ENCODE measurements at regions not wholly inside any gene's neighbourhood (a gene's known extent, or its start where the extent isn't known, plus 50 kb on each side); places are given as distances from the start of the nearest gene placed in this dataset.
"Not testable (repeated sequence)": the region's sequence is repeated elsewhere in the genome, so short reads cannot be mapped to it uniquely, and the experiment has no call there.

GRCh38 chr13:97875218-97875617 is 78.3 kb upstream of the IPO5 start:
- DNase-seq (ENCODE audit: low read depth), result no peak

DNA sequence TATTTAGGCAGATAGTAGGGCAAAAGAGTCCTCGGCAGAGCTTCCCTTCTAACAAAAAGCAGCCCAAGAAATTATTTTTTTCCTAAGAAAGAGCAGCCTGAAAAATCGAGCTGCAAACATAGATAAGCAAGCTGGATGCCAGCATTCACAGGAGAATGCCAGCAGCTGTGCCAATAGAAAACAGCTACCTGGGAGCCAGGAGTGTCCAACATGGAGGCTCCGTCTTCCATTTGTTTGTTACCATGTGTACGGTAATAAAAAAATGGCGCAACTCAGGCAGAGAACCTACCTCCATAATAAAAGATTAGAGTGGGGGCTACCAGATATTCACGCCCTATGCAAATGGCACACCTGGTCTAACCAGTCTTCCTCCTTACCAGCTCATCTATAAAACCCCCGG is 77.6 kb upstream of the IPO5 start:
- DNase-seq (ENCODE audit: low read depth), result no peak

- DNase-seq (ENCODE audit: low read depth), result peak; percentile 51
These were observed 74.8 kb upstream of the IPO5 start for GRCh38 chr13:97878431-97879375.

DNA sequence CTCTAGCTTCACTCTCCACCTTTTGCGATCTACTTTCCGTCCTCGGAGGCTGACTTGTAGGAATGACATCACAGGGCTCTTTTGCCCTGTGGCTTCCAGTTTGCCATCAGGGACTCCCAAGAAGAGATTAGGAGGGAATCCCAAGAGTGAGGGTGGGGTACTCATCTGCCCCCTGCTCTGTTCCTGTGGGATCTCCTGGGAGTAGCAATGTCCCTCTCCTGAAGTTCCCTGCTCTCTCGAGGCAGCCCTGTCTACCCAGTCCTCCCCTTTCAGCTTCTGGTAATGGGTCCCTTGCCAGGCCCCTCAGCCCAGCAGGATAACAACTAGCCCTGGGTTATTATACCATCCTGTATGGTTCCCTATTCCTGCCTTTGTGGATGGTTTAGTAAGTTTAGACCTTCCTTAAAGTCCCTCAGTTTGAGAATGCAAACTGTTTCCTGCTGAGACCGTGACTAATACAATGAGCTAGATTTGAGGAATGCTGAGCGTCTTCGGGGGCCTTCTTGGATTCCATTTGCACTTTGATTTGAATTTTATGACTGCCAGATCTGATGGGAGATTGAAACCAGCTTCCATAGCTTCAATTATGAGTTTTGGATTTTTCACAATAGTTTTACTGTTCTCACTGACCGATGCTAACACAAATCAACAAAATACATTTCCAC is 73.7 kb upstream of the IPO5 start:
- DNase-seq (ENCODE audit: low read depth), result peak; percentile 79

DNA sequence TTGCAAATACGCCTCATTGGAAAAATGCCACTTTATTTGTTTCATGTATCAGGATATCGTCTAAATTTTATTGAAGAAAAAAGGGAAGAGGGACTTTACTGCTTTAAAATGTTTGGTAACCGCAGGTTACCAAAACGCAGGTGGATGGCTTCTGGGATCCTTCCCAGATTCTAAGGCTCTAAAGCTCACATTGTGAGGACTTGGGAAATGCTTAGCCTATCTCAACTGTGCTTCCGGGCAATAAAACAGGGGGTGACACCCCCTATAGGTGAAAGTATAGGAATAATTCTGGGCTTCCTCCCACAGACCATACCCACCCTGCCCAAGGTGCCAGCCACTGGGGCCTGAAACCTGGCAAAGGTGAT is 73.2 kb upstream of the IPO5 start:
- DNase-seq (ENCODE audit: low read depth), result no peak

DNA sequence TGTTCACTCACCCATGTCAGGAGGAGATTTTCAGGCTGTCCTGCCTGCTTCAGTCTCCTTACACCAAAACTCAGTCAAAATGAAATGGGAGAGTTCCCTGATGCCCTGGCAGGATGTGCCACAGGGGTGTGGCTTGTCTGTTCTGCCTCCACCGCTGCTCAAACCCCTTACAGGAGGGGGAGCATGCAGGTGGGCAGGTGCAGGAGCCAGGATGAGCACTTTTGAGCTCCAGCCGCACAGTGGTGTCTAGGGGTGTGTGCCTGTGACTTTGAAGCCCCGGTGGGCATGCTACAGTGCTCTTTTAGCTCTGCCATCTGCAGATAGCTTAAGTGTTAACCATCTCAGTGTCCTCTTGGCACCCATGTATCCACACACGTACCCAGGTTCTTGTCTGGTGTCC is 71.9 kb upstream of the IPO5 start:
- DNase-seq (ENCODE audit: low read depth), result no peak

GRCh38 chr13:97883396-97883795 is 70.1 kb upstream of the IPO5 start:
- DNase-seq (ENCODE audit: low read depth), result no peak

- DNase-seq (ENCODE audit: low read depth), result no peak
These were observed 68.6 kb upstream of the IPO5 start for GRCh38 chr13:97884707-97885468.

- no peak for DNase-seq (ENCODE audit: low read depth)
These were observed 67.8 kb upstream of the IPO5 start for GRCh38 chr13:97885641-97886040.

DNA sequence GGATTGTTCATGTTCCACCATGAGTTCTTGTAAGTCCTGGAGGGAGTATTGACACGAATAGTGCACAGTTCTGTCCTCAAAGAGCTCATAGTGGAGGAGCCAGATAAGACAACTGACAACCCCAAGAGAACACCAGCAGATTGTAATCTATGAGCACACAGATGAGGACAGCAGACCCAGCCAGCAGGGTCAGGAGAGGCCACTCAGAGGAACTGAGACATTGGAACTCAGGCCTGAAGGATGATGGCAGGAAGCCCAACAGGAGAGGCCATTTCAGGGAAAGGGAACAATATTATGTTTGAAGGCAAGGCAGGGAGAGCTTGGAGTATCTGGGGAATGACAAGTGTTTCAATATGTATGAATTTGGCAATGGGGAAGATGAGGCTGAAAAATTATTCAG is 63.7 kb upstream of the IPO5 start:
- DNase-seq (ENCODE audit: low read depth), result no peak

DNA sequence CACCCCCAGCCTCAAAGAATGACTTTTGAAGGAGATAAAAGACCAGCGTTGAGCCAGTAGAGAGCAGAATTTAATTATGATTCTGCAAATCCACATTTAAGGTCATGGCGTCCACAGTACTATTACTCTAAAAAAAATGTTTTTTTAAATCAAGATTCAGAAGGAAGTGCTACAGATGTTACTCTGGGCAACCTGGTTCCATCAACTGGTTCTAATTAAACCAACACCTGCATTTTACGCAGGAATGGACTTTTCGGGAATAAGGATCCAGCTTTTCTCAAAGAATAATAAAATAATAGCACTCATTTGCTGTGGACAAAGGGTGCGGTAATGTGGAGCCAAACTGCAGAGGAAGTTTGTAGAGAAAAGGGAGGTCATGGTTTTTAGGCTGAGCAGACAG is 62.9 kb upstream of the IPO5 start:
- no peak for DNase-seq (ENCODE audit: low read depth)

DNA sequence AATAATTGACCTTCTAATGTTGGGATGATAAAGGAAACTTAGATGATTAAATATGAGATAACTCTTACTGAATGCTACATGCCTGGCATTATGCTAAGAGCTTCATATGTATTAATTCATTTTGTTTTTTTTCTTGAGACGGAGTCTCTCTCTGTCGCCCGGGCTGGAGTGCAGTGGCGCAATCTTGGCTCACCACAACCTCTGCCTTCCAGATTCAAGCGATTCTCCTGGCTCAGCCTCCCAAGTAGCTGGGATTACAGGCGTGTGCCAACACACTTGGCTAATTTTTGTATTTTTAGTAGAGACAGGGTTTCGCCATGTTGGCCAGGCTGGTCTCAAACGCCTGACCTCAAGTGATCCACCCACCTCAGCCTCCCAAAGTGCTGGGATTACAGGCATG is 61.5 kb upstream of the IPO5 start:
- not testable (repeated sequence) for DNase-seq (ENCODE audit: low read depth)

GRCh38 chr13:97892717-97893116 is 60.8 kb upstream of the IPO5 start:
- DNase-seq (ENCODE audit: low read depth), result peak; percentile 8

GRCh38 chr13:97895383-97895782 is 58.1 kb upstream of the IPO5 start:
- no peak for DNase-seq (ENCODE audit: low read depth)

GRCh38 chr13:97896446-97896845 is 57.0 kb upstream of the IPO5 start:
- no peak for DNase-seq (ENCODE audit: low read depth)

DNA sequence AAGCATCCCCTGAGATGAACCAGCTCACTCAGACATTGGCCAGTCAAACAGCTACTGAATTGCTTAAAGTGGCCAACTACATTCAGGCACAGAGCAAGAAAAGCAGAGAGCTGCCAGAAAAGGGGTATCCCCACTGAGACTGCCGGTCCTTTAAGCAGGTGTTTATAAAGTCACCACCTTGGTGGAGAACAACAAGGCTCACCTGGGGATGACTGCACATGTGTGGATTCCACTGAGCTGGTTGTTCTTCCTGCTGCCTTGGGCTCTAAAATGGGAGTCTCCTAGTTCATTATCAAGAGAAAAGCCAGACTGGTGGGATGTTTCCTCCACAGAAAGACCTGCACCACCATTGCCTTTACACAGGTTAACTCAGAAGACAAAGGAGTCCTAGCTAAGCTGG is 51.8 kb upstream of the IPO5 start:
- no peak for DNase-seq (ENCODE audit: low read depth)

Data from renal cortical epithelial cell (primary cell).